Left renal cortex interstitium (tissue), 4 donors: ENCODE measurements at regions not wholly inside any gene's neighbourhood (a gene's known extent, or its start where the extent isn't known, plus 50 kb on each side); places are given as distances from the start of the nearest gene placed in this dataset.
"Not testable (repeated sequence)": the region's sequence is repeated elsewhere in the genome, so short reads cannot be mapped to it uniquely, and the experiment has no call there.

Experiments used
- DNase-seq, 4 donors: peaks; one replicate each; pipeline ENCODE4 v3.0.0-alpha.2; 2013; ENCODE audit warnings: low read depth in 4 of 4, low spot score in 2 of 4, missing footprints in 1 of 4

DNA sequence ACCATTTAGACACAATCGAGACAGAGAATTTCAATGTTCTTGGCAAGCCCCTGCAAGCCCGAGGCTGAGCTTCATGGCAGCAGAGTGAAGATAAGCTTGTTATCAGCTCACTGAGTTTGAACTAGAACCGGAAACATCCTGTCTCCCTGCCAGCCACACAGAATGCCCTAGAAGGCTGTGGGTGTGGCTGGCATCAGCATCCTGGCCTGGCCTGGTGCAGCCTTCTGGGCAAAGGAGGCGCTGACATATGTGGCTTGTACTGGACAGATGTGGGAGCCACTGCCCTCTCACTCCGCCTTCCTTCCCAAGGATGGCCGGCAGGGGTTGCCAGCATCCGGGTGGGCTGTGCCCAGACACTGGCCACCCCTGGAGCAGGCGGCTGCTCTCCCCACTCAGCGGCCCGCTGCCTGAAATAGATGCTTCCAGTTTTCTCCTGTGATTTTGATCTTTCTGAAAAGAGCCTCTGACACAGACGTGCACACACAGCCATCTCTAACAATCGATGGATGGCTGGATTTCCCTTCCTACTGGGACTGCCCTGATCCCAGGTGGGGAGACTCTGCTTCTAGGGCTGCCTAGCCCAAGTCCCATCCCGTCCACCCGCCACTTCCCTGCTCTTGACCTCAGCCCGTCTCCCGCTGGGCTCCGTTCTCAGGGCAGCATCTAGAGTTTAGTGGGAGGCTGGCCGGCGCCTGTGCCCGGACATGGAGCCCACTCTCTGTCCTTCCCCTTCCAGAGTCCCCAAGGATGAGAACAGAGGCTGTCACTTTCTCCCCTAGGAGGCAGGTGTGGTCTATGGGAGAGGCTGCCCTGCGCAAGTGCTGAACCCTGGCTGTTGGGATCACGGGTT is 149.7 kb downstream of the CTTN start:
- DNase-seq = no peak

- no peak for DNase-seq
These were observed 150.6 kb downstream of the CTTN start for GRCh38 chr11:70548976-70549375.

- DNase-seq = no peak
These were observed 151.1 kb downstream of the CTTN start for GRCh38 chr11:70549386-70549785.

- DNase-seq = no peak
These were observed 151.5 kb downstream of the CTTN start for GRCh38 chr11:70549796-70550195.

- DNase-seq = no peak
These were observed 152.3 kb downstream of the CTTN start for GRCh38 chr11:70550456-70551195.

- DNase-seq = no peak
These were observed 153.2 kb downstream of the CTTN start for GRCh38 chr11:70551351-70552166.

GRCh38 chr11:70552167-70553150 is 154.1 kb downstream of the CTTN start:
- peak in 2 of 4 donors; percentile 6 to 13 for DNase-seq

- no peak for DNase-seq
These were observed 156.7 kb downstream of the CTTN start for GRCh38 chr11:70555078-70555477.

DNA sequence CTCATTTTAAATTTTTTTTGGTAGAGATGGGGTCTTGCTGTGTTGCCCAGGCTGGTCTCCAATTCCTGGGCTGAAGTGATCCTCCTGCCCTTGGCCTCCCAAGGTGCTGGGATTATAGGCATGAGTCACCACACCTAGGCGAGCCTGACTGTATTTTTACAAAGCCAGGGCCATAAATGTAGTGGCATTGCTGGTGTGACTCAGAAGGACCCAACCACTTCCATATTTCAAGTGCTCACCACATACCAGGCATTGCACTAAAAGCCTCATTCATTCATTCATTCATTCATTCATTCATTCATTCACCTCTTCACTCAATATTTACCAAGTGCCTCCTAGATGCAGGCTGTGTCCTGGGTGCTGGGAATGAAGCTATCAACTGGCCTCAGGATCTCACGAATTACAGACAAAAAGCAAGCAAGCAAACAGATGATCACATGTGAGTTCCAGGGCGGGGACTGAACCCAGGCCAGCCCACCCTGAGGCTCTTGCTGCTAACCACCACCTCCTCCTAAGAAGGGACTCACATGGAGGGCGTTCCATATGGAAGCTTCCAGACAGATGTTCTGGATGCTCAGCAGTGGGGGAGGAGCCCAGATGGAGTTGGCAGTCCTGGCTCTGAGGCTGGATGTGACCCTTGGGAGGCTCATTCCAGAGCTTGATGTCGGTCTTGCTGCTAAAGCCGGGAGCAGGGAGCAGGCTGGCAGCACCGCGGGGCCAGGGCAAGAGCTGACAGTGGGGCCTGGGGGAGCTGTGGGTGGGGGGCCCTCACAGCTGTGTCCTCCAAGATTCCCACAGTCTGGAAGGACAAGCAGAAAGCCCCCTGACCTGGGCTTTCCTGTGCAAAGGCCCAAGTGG is 158.8 kb downstream of the CTTN start:
- DNase-seq = no peak

DNA sequence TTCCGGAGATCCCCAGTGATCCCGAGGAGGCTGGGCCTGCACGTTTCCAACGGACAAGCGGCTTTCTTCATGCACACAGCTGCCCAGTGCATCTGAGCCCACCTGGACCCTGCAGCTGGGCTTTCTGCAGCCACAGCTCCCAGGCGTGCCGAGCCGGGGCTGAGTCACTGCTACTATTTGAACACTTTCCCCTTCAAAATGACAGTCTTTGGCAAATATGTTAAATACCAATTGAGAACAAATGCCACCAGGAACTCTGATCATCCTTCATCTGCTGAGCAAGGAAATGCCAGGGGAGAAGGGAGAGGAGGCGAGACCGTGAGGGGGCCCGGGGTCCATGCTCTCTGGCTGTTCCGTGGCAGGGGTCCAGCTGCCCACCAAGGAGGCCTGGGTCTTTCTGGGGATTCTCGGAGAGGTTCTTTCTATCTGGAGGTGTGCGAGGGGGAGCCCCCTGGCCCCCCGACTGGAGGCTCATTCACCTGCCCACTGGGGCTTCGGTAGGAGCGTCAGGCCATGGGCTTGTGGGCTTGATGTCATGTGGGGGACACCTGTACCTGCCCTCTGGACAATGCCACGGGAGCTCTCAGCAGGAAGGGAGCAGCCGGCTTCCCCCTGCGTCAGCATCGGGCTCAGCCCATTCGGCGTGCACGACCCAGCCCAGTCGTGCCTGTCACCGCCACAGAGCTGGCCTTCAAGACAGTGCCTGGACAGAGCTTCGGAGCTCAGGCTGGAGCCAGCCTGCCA is 159.6 kb downstream of the CTTN start:
- DNase-seq = no peak

DNA sequence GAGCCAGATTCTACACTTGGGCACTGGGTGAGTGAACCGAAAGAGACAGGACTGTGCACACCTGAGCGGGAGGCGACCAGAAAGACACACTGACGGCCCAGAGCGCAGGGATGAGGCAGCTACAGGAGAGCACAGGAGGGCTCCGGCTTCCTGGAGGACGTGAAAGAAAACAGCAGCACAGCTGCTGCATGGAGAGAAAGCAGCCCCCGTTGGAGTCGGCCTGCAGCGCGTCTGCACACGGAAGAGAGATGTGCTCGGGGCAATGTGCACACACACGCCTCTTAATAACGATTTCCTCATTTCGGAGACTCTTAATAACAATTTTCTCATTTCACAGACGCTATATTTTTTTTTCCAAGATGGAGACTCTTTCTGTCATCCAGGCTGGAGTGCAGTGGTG is 160.4 kb downstream of the CTTN start:
- DNase-seq = no peak

GRCh38 chr11:70559516-70559915 is 161.2 kb downstream of the CTTN start:
- DNase-seq = no peak

DNA sequence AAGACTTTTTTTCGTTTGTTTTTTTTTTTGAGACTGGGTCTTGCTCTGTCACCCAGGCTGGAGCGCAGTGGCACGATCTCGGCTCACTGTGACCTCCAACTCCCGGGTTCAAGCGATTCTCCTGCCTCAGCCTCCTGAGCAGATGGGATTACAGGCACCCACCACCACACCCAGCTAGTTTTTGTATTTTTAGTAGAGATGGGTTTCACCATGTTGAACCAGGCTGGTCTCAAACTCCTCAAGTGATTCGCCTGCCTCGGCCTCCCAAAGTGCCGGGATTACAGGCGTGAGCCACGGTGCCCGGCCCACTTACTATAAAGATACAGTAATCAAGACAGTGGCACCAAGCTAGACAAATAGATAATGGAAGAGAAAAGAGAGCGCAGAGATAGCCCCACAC is 162.3 kb downstream of the CTTN start:
- DNase-seq = not testable (repeated sequence)

- no peak for DNase-seq
These were observed 168.6 kb downstream of the CTTN start for GRCh38 chr11:70566768-70567530.

- no peak for DNase-seq
These were observed 169.3 kb downstream of the CTTN start for GRCh38 chr11:70567680-70568034.

GRCh38 chr11:70568035-70568813 is 169.9 kb downstream of the CTTN start:
- peak in 2 of 4 donors; percentile 19 to 34 for DNase-seq
